ENCODE measurements at regions not wholly inside any gene's neighbourhood (a gene's known extent, or its start where the extent isn't known, plus 50 kb on each side); places are given as distances from the start of the nearest gene placed in this dataset.
A peak's percentile ranks its signal among the peaks of the same experiment; 100 is the strongest.

GRCh38 chr14:106509807-106510206 lies 983.4 kb downstream of the TMEM121 start:
- TF ChIP-seq POLR2A (IDR thresholded peaks at IDR 0.05) = no peak
- TF ChIP-seq, protein P1, sequence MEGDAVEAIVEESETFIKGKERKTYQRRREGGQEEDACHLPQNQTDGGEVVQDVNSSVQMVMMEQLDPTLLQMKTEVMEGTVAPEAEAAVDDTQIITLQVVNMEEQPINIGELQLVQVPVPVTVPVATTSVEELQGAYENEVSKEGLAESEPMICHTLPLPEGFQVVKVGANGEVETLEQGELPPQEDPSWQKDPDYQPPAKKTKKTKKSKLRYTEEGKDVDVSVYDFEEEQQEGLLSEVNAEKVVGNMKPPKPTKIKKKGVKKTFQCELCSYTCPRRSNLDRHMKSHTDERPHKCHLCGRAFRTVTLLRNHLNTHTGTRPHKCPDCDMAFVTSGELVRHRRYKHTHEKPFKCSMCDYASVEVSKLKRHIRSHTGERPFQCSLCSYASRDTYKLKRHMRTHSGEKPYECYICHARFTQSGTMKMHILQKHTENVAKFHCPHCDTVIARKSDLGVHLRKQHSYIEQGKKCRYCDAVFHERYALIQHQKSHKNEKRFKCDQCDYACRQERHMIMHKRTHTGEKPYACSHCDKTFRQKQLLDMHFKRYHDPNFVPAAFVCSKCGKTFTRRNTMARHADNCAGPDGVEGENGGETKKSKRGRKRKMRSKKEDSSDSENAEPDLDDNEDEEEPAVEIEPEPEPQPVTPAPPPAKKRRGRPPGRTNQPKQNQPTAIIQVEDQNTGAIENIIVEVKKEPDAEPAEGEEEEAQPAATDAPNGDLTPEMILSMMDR (IDR thresholded peaks at IDR 0.05) = no peak
- TF ChIP-seq POLR2AphosphoS5 (IDR thresholded peaks at IDR 0.05) = no peak
- TF ChIP-seq EP300 (IDR thresholded peaks at IDR 0.05) = no peak
- no peak for DNase-seq
- 62 to 76% (median 68%) methylated on average over 3 of the region's 3 CpGs for WGBS, 5 donors

GRCh38 chr14:106511006-106511799 lies 984.8 kb downstream of the TMEM121 start:
- WGBS, 5 donors = 52 to 71% (median 63%) methylated on average over 8 to 9 of the region's 9 CpGs
- intact Hi-C loops (cut with DNase I; ENCODE audit: low total_unique reads) = no loop called here
- no peaks in the 10 kb centered on the region for H3K36me3 ChIP-seq
- no peaks in the 10 kb centered on the region for H3K9me3 ChIP-seq
- H3K4me1 ChIP-seq = no peaks in the 10 kb centered on the region
- peak overlapping the region in 2 of 5 donors; percentile 25 to 39 for H3K27ac ChIP-seq
- DNase-seq = peak in 1 of 2 donors; percentile 35
- H3K27me3 ChIP-seq = peaks cover 0 to 10% (median 0%) of the 10 kb centered on the region in 3 donors
- H3K4me3 ChIP-seq = no peak overlapping the region
- TF ChIP-seq EP300 (IDR thresholded peaks at IDR 0.05) (no peak), POLR2AphosphoS5 (IDR thresholded peaks at IDR 0.05) (no peak), POLR2A (IDR thresholded peaks at IDR 0.05) (no peak)
- TF ChIP-seq, protein P1 (IDR thresholded peaks at IDR 0.05) = no peak

More at GRCh38 chr14:106509807-106510206, 983.4 kb downstream of the TMEM121 start:
- no peaks in the 10 kb centered on the region for H3K4me1 ChIP-seq
- intact Hi-C loops (cut with DNase I; ENCODE audit: low total_unique reads) = no loop called here
- H3K27ac ChIP-seq = no peak overlapping the region
- no peaks in the 10 kb centered on the region for H3K36me3 ChIP-seq
- peaks cover 0 to 10% (median 0%) of the 10 kb centered on the region in 3 donors for H3K27me3 ChIP-seq
- H3K9me3 ChIP-seq = no peaks in the 10 kb centered on the region
- H3K4me3 ChIP-seq = no peak overlapping the region

- no peak for TF ChIP-seq EP300 (IDR thresholded peaks at IDR 0.05)
- TF ChIP-seq POLR2AphosphoS5 (IDR thresholded peaks at IDR 0.05) = no peak
- TF ChIP-seq, protein P1 (IDR thresholded peaks at IDR 0.05) = no peak
- no peak for TF ChIP-seq POLR2A (IDR thresholded peaks at IDR 0.05)
- WGBS, 5 donors = 67 to 73% (median 71%) methylated on average over 9 of the region's 9 CpGs
- no peak overlapping the region for H3K27ac ChIP-seq
- peaks cover 0 to 9% (median 0%) of the 10 kb centered on the region in 3 donors for H3K27me3 ChIP-seq
- no peaks in the 10 kb centered on the region for H3K9me3 ChIP-seq
- intact Hi-C loops (cut with DNase I; ENCODE audit: low total_unique reads) = no loop called here
- no peak overlapping the region for H3K4me3 ChIP-seq
- no peaks in the 10 kb centered on the region for H3K4me1 ChIP-seq
- H3K36me3 ChIP-seq = no peaks in the 10 kb centered on the region
- DNase-seq = no peak
These were observed 985.4 kb downstream of the TMEM121 start for GRCh38 chr14:106511800-106512198.

DNA sequence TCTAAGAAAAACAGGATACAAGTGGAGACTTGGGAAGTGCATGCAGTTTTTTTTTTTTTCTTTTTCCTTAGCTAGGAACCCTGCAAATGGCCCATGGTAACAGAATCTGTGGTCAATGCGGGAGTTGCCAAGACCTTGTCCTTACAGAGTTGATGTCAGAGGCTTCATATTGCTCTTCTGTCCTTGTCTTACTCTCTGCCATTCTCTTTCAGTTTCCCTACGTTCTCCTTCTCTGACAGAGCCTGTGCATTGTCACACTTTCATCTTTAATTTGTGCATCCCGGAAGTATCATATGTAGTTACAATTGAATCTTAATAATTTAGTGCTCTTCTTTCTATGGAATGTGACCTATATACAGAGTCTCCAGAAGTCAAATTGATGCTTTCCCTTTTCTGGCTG lies 986.9 kb downstream of the TMEM121 start:
- Histone ChIP-seq H3K4me1 (no peaks in the 10 kb centered on the region), H3K27me3 (no peaks in the 10 kb centered on the region), H3K27ac (no peak overlapping the region), H3K4me3 (no peak overlapping the region), H3K9me3 (no peaks in the 10 kb centered on the region), H3K36me3 (no peaks in the 10 kb centered on the region)
- 31 to 68% (median 47%) methylated on average over 3 of the region's 3 CpGs for WGBS, 5 donors
- intact Hi-C loops (cut with DNase I; ENCODE audit: low total_unique reads) = no loop called here
- TF ChIP-seq, protein P1 (IDR thresholded peaks at IDR 0.05) = no peak
- no peak for TF ChIP-seq POLR2AphosphoS5 (IDR thresholded peaks at IDR 0.05)
- TF ChIP-seq POLR2A (IDR thresholded peaks at IDR 0.05) = no peak
- no peak for TF ChIP-seq EP300 (IDR thresholded peaks at IDR 0.05)
- no peak for DNase-seq

Measured in stomach (tissue), 8 donors.